Effector memory CD8-positive, alpha-beta T cell (primary cell): ENCODE measurements at regions not wholly inside any gene's neighbourhood (a gene's known extent, or its start where the extent isn't known, plus 50 kb on each side); places are given as distances from the start of the nearest gene placed in this dataset.

ENCODE experiments used
- ATAC-seq: fragments of 150-1000 bp; cut with Tn5 transposase; replicated peaks from 2 replicates; pipeline ENCODE4 v1.10.0; 2021; ENCODE audit warnings: mild to moderate bottlenecking, moderate library complexity
- DNase-seq, 3 experiments: peaks; one replicate each; pipeline ENCODE4 v3.0.0; 2021
- H3K27ac Mint-ChIP-seq, 2 donors: one replicate each; pipeline ENCODE4 v1.8.0; 2022; ENCODE audit warnings: mild to moderate bottlenecking in 2 of 2, mixed read lengths in 2 of 2, moderate library complexity in 2 of 2
- H3K27me3 Mint-ChIP-seq, 2 donors: one replicate each; pipeline ENCODE4 v1.8.0; 2022; ENCODE audit warnings: mixed read lengths in 2 of 2
- H3K36me3 Mint-ChIP-seq: one replicate; pipeline ENCODE4 v1.8.0; 2022; ENCODE audit warnings: mild to moderate bottlenecking, moderate library complexity, mixed read lengths; ENCODE audit not compliant: insufficient read depth
- H3K4me1 Mint-ChIP-seq, 2 donors: one replicate each; pipeline ENCODE4 v1.8.0; 2022; ENCODE audit warnings: low read depth in 2 of 2, mixed read lengths in 2 of 2
- H3K4me3 Mint-ChIP-seq, 2 donors: one replicate each; pipeline ENCODE4 v1.8.0; 2022; ENCODE audit warnings: mild to moderate bottlenecking in 2 of 2, mixed read lengths in 2 of 2, moderate library complexity in 2 of 2
- H3K9me3 Mint-ChIP-seq, 2 donors: one replicate each; pipeline ENCODE4 v1.8.0; 2022; ENCODE audit warnings: mixed read lengths in 2 of 2

- DNase-seq (no peak), ATAC-seq (no peak)
- no peak overlapping the region for H3K27ac Mint-ChIP-seq
- H3K27me3 Mint-ChIP-seq: no peaks in the 10 kb centered on the region
- H3K4me3 Mint-ChIP-seq: no peak overlapping the region
- H3K36me3 Mint-ChIP-seq: no peaks in the 10 kb centered on the region
- no peaks in the 10 kb centered on the region for H3K4me1 Mint-ChIP-seq
- H3K9me3 Mint-ChIP-seq: peaks cover 10 to 14% of the 10 kb centered on the region in 2 donors
Observed at GRCh38 chr13:82257790-82258507, 1624.3 kb downstream of the SLITRK1 start.

DNA sequence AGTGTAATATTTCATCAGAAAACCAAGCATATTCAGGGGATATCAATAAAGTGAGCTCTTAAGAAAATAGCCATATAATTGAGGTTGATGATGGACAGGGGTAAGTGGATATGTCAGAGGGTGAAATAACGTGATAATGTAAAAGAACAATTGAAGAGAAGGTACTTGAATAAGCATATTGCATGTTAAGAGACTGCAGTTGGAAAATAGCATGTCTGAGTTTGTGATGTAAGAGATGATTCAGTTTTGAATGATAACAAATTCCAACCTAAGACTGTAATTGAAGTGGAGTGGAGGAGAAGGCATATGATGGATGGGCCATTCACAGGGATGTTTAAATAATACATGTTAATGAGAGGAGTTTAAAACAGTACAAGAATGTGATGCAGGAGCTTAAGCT is 1633.5 kb downstream of the SLITRK1 start:
- no peak overlapping the region for H3K27ac Mint-ChIP-seq
- H3K36me3 Mint-ChIP-seq: no peaks in the 10 kb centered on the region
- ATAC-seq (no peak), DNase-seq (no peak)
- H3K4me1 Mint-ChIP-seq: no peaks in the 10 kb centered on the region
- H3K27me3 Mint-ChIP-seq: no peaks in the 10 kb centered on the region
- H3K9me3 Mint-ChIP-seq: peaks cover 0 to 9% of the 10 kb centered on the region in 2 donors
- no peak overlapping the region for H3K4me3 Mint-ChIP-seq

DNA sequence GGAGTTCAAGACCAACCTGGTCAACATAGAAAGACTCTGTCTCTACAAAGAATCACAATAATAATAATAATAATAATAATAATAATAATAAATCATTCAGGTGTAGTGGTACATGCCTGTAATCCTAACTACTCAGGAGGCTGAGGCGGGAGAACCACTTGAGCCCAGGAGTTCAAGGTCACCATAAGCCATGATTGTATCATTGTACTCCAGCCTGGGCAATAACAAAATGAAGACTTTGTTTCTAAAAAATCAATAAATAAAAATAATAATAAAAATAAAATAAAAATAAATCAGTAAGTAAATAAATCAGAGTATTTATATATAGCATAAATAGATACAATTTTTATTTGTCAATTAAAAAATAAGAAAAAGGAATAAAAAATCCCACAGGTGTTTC is 1636.4 kb downstream of the SLITRK1 start:
- Mint-ChIP-seq H3K9me3 (peaks cover 0 to 9% of the 10 kb centered on the region in 2 donors), H3K4me3 (no peak overlapping the region), H3K4me1 (no peaks in the 10 kb centered on the region), H3K36me3 (no peaks in the 10 kb centered on the region), H3K27ac (no peak overlapping the region), H3K27me3 (no peaks in the 10 kb centered on the region)
- no peak for ATAC-seq
- DNase-seq: no peak

GRCh38 chr13:82224806-82225205 is 1657.5 kb downstream of the SLITRK1 start:
- Mint-ChIP-seq H3K27ac (no peak overlapping the region), H3K27me3 (no peaks in the 10 kb centered on the region), H3K4me3 (no peak overlapping the region), H3K36me3 (no peaks in the 10 kb centered on the region), H3K4me1 (no peaks in the 10 kb centered on the region), H3K9me3 (peaks cover 4 to 8% of the 10 kb centered on the region in 2 donors)
- ATAC-seq (no peak), DNase-seq (no peak)

DNA sequence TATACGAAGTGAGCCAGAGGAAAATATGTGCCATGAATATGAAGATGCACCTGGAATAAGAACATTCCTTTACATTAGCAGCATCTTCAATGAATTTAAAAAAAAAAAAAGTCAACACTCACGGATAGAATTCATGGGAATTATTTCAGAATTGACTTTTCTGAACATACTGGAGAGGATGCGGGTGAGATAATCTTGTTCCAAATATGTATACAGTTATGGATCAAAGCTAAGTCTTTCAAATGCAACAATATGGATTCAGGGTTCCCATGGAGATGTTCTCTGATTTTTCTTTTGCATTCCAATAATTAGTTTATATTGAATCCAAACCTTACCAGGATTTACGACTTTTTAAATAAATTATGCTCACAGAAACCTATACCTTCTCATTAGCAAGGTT is 1660.7 kb downstream of the SLITRK1 start:
- ATAC-seq: no peak
- no peaks in the 10 kb centered on the region for H3K4me1 Mint-ChIP-seq
- no peak for DNase-seq
- H3K27me3 Mint-ChIP-seq: no peaks in the 10 kb centered on the region
- H3K36me3 Mint-ChIP-seq: no peaks in the 10 kb centered on the region
- H3K27ac Mint-ChIP-seq: no peak overlapping the region
- H3K4me3 Mint-ChIP-seq: no peak overlapping the region
- peaks cover 0 to 10% of the 10 kb centered on the region in 2 donors for H3K9me3 Mint-ChIP-seq

DNA sequence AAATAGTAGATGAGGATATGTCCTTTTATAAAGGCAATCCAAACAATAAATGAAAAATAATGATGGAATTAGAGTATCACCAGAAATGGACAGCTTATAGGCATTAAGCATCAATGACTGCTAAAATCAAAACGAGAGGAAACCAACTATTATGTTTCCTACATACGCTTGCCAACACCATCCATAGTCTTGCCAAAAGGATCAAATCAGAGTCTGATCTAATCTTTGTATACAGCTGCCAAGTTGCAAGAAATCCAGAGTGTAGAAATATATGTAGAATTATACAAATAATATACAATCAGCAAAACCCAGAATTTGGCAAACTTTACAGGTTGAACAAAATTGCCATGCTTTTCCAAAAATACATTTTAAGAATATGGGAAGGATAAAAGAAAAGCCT is 1661.6 kb downstream of the SLITRK1 start:
- ATAC-seq (no peak), DNase-seq (no peak)
- H3K27ac Mint-ChIP-seq: no peak overlapping the region
- H3K4me1 Mint-ChIP-seq: no peaks in the 10 kb centered on the region
- H3K4me3 Mint-ChIP-seq: no peak overlapping the region
- H3K27me3 Mint-ChIP-seq: no peaks in the 10 kb centered on the region
- H3K9me3 Mint-ChIP-seq: peaks cover 0 to 14% of the 10 kb centered on the region in 2 donors
- H3K36me3 Mint-ChIP-seq: no peaks in the 10 kb centered on the region

- Mint-ChIP-seq H3K4me3 (no peak overlapping the region), H3K9me3 (peaks cover 6 to 7% of the 10 kb centered on the region in 2 donors), H3K36me3 (no peaks in the 10 kb centered on the region), H3K27me3 (no peaks in the 10 kb centered on the region), H3K27ac (no peak overlapping the region), H3K4me1 (no peaks in the 10 kb centered on the region)
- DNase-seq: no peak
- ATAC-seq: no peak
Observed at GRCh38 chr13:82216165-82216564, 1666.1 kb downstream of the SLITRK1 start.

- Mint-ChIP-seq H3K9me3 (peaks cover 7 to 10% of the 10 kb centered on the region in 2 donors), H3K36me3 (no peaks in the 10 kb centered on the region), H3K27ac (no peak overlapping the region), H3K4me3 (no peak overlapping the region), H3K27me3 (no peaks in the 10 kb centered on the region), H3K4me1 (no peaks in the 10 kb centered on the region)
- no peak for ATAC-seq
- DNase-seq: no peak
Observed at GRCh38 chr13:82214341-82214740, 1667.9 kb downstream of the SLITRK1 start.

GRCh38 chr13:82206241-82206640 is 1676.0 kb downstream of the SLITRK1 start:
- no peak overlapping the region for H3K27ac Mint-ChIP-seq
- H3K4me1 Mint-ChIP-seq: no peaks in the 10 kb centered on the region
- ATAC-seq (no peak), DNase-seq (no peak)
- no peak overlapping the region for H3K4me3 Mint-ChIP-seq
- no peaks in the 10 kb centered on the region for H3K27me3 Mint-ChIP-seq
- H3K9me3 Mint-ChIP-seq: peaks cover 0 to 4% of the 10 kb centered on the region in 2 donors
- H3K36me3 Mint-ChIP-seq: no peaks in the 10 kb centered on the region

DNA sequence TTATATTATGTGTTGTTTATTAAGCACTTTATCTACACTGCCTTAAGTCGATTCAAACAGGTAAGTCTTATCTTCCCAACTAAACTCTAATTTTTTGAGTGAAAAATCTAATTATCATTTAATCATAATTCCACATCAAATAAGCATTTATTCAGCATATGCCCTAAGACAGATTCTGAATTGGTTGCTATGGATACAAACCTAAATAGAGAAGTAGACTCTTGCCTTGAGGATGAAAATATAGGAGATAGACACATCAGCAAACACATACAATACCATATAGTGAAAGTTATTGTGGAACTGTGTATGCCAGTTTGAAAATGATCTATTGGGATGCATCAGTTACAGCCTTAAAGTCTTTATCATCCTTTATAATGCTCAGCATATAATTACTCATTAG is 1679.9 kb downstream of the SLITRK1 start:
- no peaks in the 10 kb centered on the region for H3K4me1 Mint-ChIP-seq
- no peak overlapping the region for H3K4me3 Mint-ChIP-seq
- DNase-seq: no peak
- H3K27me3 Mint-ChIP-seq: no peaks in the 10 kb centered on the region
- H3K36me3 Mint-ChIP-seq: no peaks in the 10 kb centered on the region
- ATAC-seq: no peak
- no peak overlapping the region for H3K27ac Mint-ChIP-seq
- H3K9me3 Mint-ChIP-seq: peaks cover 0 to 2% of the 10 kb centered on the region in 2 donors

GRCh38 chr13:82196087-82196486 is 1686.2 kb downstream of the SLITRK1 start:
- Mint-ChIP-seq H3K27ac (no peak overlapping the region), H3K27me3 (no peaks in the 10 kb centered on the region), H3K4me1 (no peaks in the 10 kb centered on the region), H3K4me3 (no peak overlapping the region), H3K9me3 (peaks cover 0 to 8% of the 10 kb centered on the region in 2 donors), H3K36me3 (no peaks in the 10 kb centered on the region)
- ATAC-seq (no peak), DNase-seq (no peak)

- Mint-ChIP-seq H3K27me3 (no peaks in the 10 kb centered on the region), H3K27ac (no peak overlapping the region), H3K4me1 (no peaks in the 10 kb centered on the region), H3K36me3 (no peaks in the 10 kb centered on the region), H3K4me3 (no peak overlapping the region), H3K9me3 (peaks cover 9 to 14% of the 10 kb centered on the region in 2 donors)
- DNase-seq: no peak
- no peak for ATAC-seq
Observed at GRCh38 chr13:82187227-82187626, 1695.0 kb downstream of the SLITRK1 start.

GRCh38 chr13:82176751-82177150 is 1705.5 kb downstream of the SLITRK1 start:
- Mint-ChIP-seq H3K9me3 (peaks cover 0 to 6% of the 10 kb centered on the region in 2 donors), H3K4me3 (no peak overlapping the region), H3K4me1 (no peaks in the 10 kb centered on the region), H3K36me3 (no peaks in the 10 kb centered on the region), H3K27ac (no peak overlapping the region), H3K27me3 (no peaks in the 10 kb centered on the region)
- no peak for ATAC-seq
- no peak for DNase-seq

DNA sequence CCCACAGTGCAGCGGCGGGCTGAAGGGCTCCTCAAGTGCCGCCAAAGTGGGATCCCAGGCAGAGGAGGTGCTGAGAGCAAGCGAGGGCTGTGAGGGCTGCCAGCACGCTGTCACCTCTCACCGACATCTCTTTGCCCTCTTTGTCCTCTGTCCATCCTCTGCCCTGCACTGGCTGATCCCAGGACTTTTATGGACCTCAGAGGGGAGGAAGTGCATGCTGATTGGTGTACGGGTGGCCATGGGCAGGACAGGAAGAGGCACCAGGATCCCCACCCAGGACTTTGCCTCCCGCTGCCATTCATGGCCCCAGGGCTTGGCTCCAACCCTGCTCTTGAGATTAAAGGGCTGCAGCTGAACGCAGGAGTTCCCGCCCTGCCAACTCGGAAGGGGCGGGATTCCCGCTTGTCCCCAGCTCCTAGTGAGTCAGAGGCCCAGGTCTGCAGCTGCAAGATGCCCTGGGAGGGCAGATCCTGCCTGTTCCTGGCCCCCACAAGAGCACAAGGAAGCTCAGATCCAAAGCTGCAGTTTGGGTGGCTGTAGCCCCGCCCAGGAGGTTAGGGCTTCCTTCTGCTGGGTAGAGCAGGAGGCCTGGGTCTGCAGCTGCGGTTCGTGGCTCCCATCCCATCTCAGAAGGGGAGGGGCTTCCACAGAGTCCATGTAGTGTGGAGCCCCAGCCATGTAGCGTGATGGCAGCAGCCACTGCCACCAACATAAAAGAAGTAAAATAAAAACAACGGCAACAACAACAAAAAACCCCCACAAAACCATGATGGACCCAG is 1716.7 kb downstream of the SLITRK1 start:
- no peak for ATAC-seq
- Mint-ChIP-seq H3K27me3 (no peaks in the 10 kb centered on the region), H3K4me3 (no peak overlapping the region), H3K9me3 (peaks cover 8 to 12% of the 10 kb centered on the region in 2 donors), H3K4me1 (no peaks in the 10 kb centered on the region), H3K27ac (no peak overlapping the region), H3K36me3 (no peaks in the 10 kb centered on the region)
- no peak for DNase-seq
